CD4-positive, alpha-beta T cell treated with Interleukin-10 for 1 hour (primary cell): ENCODE measurements at regions not wholly inside any gene's neighbourhood (a gene's known extent, or its start where the extent isn't known, plus 50 kb on each side); places are given as distances from the start of the nearest gene placed in this dataset.
"Not testable (repeated sequence)": the region's sequence is repeated elsewhere in the genome, so short reads cannot be mapped to it uniquely, and the experiment has no call there.

Source experiments
- DNase-seq: peaks from one replicate; pipeline ENCODE4 v3.0.0-alpha.2; 2020

- no peak for DNase-seq
Measured at GRCh38 chr2:67571785-67572718, 174.9 kb downstream of the ETAA1 start.

DNA sequence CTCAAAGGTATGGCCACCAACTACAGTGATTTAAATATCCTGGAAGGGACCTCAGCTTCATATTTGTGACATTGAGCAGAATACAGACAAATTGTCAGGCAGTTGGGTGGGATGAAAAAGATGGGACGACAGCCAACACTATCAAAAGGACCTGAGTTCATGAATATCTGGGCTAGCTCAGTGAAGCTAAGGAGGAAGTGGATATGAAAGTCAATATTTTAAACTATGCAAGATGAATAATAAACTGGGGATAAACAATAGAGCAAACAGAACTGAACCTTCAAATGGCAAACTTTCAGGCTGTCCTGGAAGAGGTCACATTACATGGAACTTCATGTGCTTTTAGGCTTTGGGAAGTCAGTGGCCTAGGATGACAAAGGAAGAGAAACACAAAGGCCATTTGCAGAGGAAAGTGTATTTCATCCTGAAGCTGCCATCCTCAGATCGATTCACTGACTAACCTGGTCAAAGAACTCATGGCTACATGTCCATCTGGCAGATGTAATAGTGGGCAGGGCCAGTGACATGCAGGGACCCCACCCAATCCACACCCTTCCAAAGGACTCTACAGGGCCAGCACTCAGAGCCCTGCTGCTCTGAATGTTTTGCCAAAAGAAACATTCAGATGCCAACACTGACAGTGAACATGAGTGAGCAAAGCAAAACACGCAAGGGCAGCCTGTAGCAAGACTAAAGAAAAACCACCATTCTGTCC lies 175.7 kb downstream of the ETAA1 start:
- no peak for DNase-seq

- DNase-seq: no peak
Measured at GRCh38 chr2:67574230-67574629, 177.1 kb downstream of the ETAA1 start.

DNA sequence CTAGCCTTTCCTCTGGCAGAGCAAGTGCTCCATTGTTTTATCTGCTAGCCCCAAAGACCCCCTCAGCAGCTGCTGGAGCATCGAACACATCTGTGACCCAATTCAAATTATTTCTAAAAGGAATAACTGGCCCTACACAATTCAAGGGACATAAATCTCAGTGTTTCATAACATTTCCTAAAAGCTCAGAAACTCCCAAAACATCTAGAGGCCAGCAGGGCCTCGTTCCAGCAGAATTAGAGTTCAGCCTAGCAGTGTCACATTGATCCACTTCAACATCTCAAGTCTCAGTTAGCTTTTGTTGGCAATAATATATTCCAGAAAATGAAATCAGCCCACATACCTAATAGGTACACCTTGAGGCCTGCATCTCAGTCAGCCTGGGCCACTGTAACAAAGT lies 179.1 kb downstream of the ETAA1 start:
- DNase-seq: no peak

GRCh38 chr2:67576991-67577390 lies 179.9 kb downstream of the ETAA1 start:
- DNase-seq: no peak

DNA sequence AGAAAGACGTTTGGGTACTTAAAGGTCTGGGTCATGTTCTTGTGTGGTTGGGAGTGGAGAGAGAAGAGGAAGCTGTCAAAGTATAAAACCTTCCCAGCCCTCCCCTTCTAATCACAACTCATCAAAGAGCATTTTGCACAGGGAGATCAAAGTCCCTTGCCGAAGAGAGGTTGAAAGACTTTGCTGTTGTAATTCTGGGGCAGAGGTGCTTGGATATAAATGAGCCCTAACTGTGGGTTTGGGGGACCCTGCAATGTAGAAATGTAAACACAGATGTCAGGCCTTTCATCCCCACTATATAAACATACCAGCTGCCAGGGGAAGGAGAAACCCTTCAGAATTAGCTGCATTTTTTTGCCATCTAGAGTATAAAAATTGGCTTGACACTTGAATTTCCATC lies 182.1 kb downstream of the ETAA1 start:
- DNase-seq: no peak

GRCh38 chr2:67579806-67580205 lies 182.7 kb downstream of the ETAA1 start:
- no peak for DNase-seq

DNA sequence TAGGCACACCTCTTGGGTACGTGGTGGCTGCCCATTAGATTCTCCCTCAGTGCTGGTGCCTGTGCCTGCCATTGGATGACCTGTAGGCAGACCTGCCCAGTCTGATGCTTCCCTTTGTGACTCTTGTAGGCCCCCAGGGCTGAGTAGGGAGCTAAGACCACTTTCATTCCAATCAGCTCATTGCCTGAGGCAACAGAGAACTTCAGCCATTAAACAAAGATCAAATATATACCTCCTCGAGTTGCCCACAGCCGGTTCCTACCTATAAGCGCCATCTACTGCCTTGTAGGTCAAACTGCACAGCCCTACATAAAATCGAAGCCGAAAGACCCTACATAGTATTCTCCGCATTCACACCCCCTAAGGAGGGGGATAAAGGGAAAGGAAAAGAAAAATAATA lies 184.6 kb downstream of the ETAA1 start:
- DNase-seq: no peak

- DNase-seq: no peak
Measured at GRCh38 chr2:67583185-67583584, 186.1 kb downstream of the ETAA1 start.

GRCh38 chr2:67585400-67585799 lies 188.3 kb downstream of the ETAA1 start:
- no peak for DNase-seq

- DNase-seq: not testable (repeated sequence)
Measured at GRCh38 chr2:67589121-67589520, 192.0 kb downstream of the ETAA1 start.

GRCh38 chr2:67594522-67594921 lies 197.4 kb downstream of the ETAA1 start:
- not testable (repeated sequence) for DNase-seq

- DNase-seq: no peak
Measured at GRCh38 chr2:67596871-67597270, 199.7 kb downstream of the ETAA1 start.

GRCh38 chr2:67599561-67599960 lies 202.4 kb downstream of the ETAA1 start:
- no peak for DNase-seq

DNA sequence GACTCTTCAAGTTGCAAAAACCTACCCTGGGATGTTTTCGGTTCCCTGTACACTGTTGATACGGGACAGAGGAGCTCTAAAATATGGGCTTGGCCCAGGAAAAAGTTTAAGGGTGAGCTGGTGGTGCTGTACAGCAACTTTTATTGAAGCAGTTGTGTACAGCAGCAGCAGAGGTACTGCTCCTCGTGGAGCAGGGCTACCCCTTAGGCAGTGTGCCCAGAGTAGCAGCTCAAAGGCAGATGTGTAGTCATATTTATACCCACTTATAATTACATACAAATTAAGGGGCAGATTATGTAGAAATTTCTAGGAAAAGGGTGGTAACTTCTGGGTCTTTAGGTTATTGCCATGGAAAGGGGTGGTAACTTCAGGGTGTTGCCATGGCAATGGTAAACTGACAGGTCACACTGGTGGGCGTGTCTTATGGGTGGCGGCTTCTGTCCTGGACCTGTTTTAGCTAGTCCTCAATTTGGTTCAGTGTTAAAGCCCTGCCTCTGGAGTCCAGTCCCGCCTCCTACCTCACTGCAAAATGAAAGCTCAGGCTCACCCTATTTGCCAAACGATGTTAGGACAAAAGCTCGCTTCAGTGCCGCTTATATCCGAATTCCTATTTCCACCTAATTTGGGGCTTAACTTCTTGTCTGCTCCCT lies 203.2 kb downstream of the ETAA1 start:
- no peak for DNase-seq

- DNase-seq: no peak
Measured at GRCh38 chr2:67600946-67601345, 203.8 kb downstream of the ETAA1 start.

- no peak for DNase-seq
Measured at GRCh38 chr2:67604360-67604759, 207.2 kb downstream of the ETAA1 start.

DNA sequence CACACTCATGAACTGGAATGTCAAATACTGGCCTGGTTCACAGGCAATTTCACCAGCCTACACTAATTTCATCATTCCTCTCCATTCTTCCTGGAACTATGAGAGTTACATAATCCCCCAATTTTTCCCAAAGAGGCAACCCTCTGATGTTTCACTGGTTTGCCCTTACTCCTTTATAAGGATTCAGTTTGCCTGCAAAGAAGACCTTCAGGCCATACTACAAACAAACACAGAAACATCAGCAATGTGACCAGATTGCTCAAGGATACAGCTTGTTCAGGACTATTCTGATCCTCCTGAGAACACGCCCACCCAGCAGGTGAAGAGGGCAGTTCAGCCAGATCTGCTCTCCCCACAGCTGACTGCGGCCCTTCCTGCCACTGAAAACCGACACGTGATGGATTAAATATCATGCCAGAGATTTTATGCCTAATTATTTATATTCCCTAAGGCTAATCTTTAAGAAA lies 215.5 kb downstream of the ETAA1 start:
- DNase-seq: no peak

DNA sequence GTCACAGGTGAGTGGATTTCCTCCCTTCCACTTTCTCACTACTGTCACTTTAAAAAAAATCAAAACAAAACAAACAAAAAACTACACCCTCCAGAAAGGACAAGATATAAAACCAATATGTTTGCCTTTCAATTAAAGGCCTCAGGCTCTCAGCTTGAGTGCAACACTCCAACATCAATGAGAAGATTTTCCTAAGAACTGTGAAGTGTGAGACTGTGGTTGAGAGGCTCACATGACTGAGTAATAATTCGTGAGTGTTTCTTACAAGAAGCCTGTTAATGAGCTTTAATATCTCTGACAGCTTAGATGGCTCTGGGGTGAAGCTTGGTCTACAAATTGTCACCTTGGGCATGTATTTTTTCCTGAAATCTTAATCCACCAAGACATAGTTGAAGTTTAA lies 216.1 kb downstream of the ETAA1 start:
- DNase-seq: no peak

DNA sequence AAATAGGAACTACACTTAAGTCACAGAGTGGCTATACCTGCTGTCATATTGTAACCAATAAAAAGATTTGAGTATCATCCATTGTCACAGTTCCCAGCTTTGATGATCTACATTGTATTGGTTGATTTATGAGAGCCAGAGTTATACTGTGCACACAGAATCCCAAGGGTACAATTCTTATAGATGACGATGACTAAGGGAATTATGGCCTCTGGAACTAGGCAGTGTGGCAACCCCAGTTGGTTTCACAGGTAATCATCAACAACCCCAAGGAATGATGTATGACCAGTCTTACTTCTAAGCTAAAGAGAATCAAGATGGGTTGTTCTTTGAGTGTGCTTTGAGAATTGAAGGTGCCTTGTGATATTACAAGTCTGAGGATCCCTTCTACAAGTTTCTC lies 217.3 kb downstream of the ETAA1 start:
- no peak for DNase-seq

- DNase-seq: no peak
Measured at GRCh38 chr2:67616749-67617148, 219.6 kb downstream of the ETAA1 start.

DNA sequence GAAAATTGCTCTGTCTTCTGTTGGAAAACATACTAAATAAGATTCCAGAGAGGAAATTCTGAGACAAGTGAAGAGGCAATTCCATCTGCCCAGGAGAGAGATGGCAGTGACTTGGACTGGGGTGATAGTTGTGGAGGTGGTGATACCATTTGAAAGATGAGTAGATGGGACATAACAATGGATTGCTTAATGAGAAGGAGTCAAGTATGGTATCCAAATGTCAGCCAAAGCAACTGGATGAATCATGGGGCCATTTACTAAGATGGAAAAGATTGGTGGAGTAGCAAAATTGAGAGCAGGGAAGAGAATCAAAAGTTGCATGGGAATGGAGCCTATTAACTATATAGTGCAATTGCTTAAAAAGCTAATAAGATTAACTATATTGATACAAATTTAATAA lies 222.1 kb downstream of the ETAA1 start:
- no peak for DNase-seq

GRCh38 chr2:67623741-67624140 lies 226.6 kb downstream of the ETAA1 start:
- not testable (repeated sequence) for DNase-seq

DNA sequence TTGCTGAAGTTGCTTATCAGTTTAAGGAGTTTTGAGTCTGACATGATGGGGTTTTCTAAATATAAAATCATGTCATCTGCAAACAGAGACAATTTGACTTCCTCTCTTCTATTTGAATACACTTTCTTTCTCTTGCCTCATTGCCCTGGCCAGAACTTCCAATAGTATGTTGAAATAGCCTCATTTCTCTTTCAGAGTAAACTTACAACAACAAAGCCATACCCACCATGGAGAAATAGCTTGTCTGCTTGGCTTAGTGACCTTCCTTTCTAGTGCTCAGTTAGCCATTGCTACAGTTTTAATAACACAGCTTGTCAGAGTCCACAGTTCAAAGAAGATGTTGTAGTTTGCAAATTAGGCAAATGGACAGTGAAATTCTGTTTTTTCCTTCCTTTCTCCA lies 228.0 kb downstream of the ETAA1 start:
- DNase-seq: no peak
